Right kidney (tissue), 1 donor: ENCODE measurements at regions not wholly inside any gene's neighbourhood (a gene's known extent, or its start where the extent isn't known, plus 50 kb on each side); places are given as distances from the start of the nearest gene placed in this dataset.

Experiments used
- DNase-seq: peaks from one replicate; pipeline ENCODE4 v3.0.0-alpha.2; 2016

- no peak for DNase-seq
Observed at GRCh38 chr3:66592927-66593625, 92.3 kb upstream of the LRIG1 start.

GRCh38 chr3:66593978-66594377 lies 93.2 kb upstream of the LRIG1 start:
- no peak for DNase-seq

GRCh38 chr3:66597308-66597863 lies 96.6 kb upstream of the LRIG1 start:
- no peak for DNase-seq

- no peak for DNase-seq
Observed at GRCh38 chr3:66598168-66598567, 97.3 kb upstream of the LRIG1 start.

- DNase-seq, result no peak
Observed at GRCh38 chr3:66602237-66602636, 101.4 kb upstream of the LRIG1 start.

GRCh38 chr3:66602691-66603090 lies 101.9 kb upstream of the LRIG1 start:
- DNase-seq, result no peak

- no peak for DNase-seq
Observed at GRCh38 chr3:66603151-66603611, 102.4 kb upstream of the LRIG1 start.

- DNase-seq, result no peak
Observed at GRCh38 chr3:66604481-66604880, 103.7 kb upstream of the LRIG1 start.

GRCh38 chr3:66606126-66606525 lies 105.3 kb upstream of the LRIG1 start:
- no peak for DNase-seq

GRCh38 chr3:66606868-66607267 lies 106.0 kb upstream of the LRIG1 start:
- no peak for DNase-seq

- no peak for DNase-seq
Observed at GRCh38 chr3:66609660-66610561, 109.1 kb upstream of the LRIG1 start.

- DNase-seq, result no peak
Observed at GRCh38 chr3:66610562-66610909, 109.7 kb upstream of the LRIG1 start.

GRCh38 chr3:66615643-66616301 lies 115.0 kb upstream of the LRIG1 start:
- DNase-seq, result no peak

- DNase-seq, result no peak
Observed at GRCh38 chr3:66617351-66617750, 116.5 kb upstream of the LRIG1 start.

- DNase-seq, result no peak
Observed at GRCh38 chr3:66618066-66618465, 117.2 kb upstream of the LRIG1 start.

GRCh38 chr3:66620296-66620695 lies 119.5 kb upstream of the LRIG1 start:
- no peak for DNase-seq

GRCh38 chr3:66622756-66623457 lies 122.1 kb upstream of the LRIG1 start:
- no peak for DNase-seq

GRCh38 chr3:66625505-66626216 lies 124.8 kb upstream of the LRIG1 start:
- no peak for DNase-seq

- DNase-seq, result no peak
Observed at GRCh38 chr3:66629150-66629981, 128.5 kb upstream of the LRIG1 start.

- no peak for DNase-seq
Observed at GRCh38 chr3:66629982-66630368, 129.2 kb upstream of the LRIG1 start.
